Keratinocyte (primary cell): ENCODE measurements at regions not wholly inside any gene's neighbourhood (a gene's known extent, or its start where the extent isn't known, plus 50 kb on each side); places are given as distances from the start of the nearest gene placed in this dataset.

Experiments
- EZH2 ChIP-seq: IDR thresholded peaks from one replicate; pipeline ENCODE4 v1.6.1; 2012; ENCODE audit warnings: inconsistent platforms, mild to moderate bottlenecking, low read length, moderate library complexity
- TF ChIP-seq, protein P1 (sequence below), 3 experiments: IDR thresholded peaks in 1 of 3; conservative IDR thresholded peaks in 1 of 3; optimal IDR thresholded peaks in 1 of 3; 2 replicates in 2 of 3; 3 replicates in 1 of 3; pipeline versions ENCODE3 to v1.5.1; 2011; ENCODE audit warnings: low read length in 3 of 3, mild to moderate bottlenecking in 3 of 3, moderate library complexity in 2 of 3, control low read depth in 1 of 3, inconsistent platforms in 1 of 3; ENCODE audit not compliant: insufficient read depth in 2 of 3; ENCODE audit errors: extremely low read depth in 1 of 3

DNA sequence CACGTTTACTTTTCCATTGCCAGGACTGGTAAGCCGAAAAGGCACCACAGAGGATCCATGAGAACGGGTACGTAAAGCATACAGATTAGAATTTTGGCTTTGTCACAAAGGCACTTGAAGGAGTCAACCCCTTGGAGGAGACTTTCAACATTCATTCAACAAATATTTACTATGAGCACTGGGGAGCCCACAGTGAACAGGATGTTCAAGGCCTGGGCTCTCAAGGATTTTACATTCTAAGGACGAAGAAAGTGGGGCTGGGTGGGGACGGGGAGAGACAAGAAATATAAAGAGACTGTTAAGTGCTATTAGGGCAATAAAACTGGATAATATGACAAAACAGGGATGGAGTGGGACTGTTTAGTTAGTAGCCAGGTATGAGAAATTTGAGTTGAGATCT, 66.0 kb downstream of the KLF4 start:
- TF ChIP-seq, protein P1, sequence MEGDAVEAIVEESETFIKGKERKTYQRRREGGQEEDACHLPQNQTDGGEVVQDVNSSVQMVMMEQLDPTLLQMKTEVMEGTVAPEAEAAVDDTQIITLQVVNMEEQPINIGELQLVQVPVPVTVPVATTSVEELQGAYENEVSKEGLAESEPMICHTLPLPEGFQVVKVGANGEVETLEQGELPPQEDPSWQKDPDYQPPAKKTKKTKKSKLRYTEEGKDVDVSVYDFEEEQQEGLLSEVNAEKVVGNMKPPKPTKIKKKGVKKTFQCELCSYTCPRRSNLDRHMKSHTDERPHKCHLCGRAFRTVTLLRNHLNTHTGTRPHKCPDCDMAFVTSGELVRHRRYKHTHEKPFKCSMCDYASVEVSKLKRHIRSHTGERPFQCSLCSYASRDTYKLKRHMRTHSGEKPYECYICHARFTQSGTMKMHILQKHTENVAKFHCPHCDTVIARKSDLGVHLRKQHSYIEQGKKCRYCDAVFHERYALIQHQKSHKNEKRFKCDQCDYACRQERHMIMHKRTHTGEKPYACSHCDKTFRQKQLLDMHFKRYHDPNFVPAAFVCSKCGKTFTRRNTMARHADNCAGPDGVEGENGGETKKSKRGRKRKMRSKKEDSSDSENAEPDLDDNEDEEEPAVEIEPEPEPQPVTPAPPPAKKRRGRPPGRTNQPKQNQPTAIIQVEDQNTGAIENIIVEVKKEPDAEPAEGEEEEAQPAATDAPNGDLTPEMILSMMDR (optimal IDR thresholded peaks at IDR 0.05 in 1 of 3, IDR thresholded peaks at IDR 0.05 in 1 of 3, conservative IDR thresholded peaks at IDR 0.05 in 1 of 3; ENCODE audit: extremely low read depth in 1 of 3, insufficient read depth in 2 of 3, low read length in 3 of 3) = no peak
- TF ChIP-seq EZH2 = no peak
